ENCODE measurements at regions not wholly inside any gene's neighbourhood (a gene's known extent, or its start where the extent isn't known, plus 50 kb on each side); places are given as distances from the start of the nearest gene placed in this dataset.

- DNase-seq, result no peak
- Histone ChIP-seq H3K9ac (ENCODE audit: low read depth in 2 of 2, low read length in 2 of 2) (no peak overlapping the region), H3K4me1 (no peaks in the 10 kb centered on the region), H3K27ac (no peak overlapping the region), H3K4me3 (no peak overlapping the region), H3K27me3 (no peaks in the 10 kb centered on the region), H3K36me3 (no peaks in the 10 kb centered on the region), H3K9me3 (no peaks in the 10 kb centered on the region)
- TF ChIP-seq, protein P1, sequence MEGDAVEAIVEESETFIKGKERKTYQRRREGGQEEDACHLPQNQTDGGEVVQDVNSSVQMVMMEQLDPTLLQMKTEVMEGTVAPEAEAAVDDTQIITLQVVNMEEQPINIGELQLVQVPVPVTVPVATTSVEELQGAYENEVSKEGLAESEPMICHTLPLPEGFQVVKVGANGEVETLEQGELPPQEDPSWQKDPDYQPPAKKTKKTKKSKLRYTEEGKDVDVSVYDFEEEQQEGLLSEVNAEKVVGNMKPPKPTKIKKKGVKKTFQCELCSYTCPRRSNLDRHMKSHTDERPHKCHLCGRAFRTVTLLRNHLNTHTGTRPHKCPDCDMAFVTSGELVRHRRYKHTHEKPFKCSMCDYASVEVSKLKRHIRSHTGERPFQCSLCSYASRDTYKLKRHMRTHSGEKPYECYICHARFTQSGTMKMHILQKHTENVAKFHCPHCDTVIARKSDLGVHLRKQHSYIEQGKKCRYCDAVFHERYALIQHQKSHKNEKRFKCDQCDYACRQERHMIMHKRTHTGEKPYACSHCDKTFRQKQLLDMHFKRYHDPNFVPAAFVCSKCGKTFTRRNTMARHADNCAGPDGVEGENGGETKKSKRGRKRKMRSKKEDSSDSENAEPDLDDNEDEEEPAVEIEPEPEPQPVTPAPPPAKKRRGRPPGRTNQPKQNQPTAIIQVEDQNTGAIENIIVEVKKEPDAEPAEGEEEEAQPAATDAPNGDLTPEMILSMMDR (IDR thresholded peaks at IDR 0.05), result no peak
- intact Hi-C loops (cut with DNase I), result no loop called here
These were observed 72.7 kb upstream of the KIRREL1 start for GRCh38 chr1:157920748-157921147.

DNA sequence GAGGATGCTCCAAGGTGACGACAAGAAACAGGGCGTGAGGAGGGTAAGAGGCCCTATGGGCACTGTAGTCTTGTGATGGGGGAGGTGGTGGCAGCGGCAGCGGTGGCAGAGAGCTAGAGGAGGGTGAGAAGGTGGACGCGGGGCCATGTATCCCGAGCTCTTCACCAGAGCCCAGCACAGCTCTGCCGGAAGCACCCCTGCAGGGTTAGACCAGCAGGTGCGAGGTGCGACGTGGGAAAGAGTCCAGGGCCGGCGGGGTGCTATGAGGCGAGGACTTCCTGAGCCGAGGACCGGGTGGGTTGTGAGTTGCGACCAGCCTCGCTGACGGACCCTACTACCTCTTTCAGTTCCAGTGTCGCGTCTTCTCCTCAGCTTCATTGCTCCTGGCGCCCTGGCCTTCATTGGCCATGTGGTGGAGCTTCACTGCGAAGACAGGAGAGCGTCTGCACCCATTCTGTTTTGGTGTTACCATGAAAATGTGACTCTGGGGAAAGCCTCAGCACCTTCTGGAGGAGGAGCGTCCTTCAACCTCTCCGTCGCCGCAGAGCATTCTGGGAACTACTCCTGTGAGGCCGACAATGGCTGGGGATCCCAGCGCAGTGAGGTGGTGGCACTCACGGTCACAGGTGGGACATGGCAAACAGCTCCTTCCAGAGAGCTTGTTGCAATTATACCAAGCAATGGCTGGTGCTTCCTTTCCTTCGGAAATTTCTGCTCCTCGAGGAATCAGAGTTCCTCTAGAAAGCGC is 67.9 kb upstream of the KIRREL1 start:
- TF ChIP-seq, protein P1 (IDR thresholded peaks at IDR 0.05), result no peak
- intact Hi-C loops (cut with DNase I), result no loop called here
- no peak overlapping the region for H3K4me3 ChIP-seq
- H3K27ac ChIP-seq, result no peak overlapping the region
- no peaks in the 10 kb centered on the region for H3K4me1 ChIP-seq
- no peaks in the 10 kb centered on the region for H3K9me3 ChIP-seq
- no peaks in the 10 kb centered on the region for H3K27me3 ChIP-seq
- no peak overlapping the region for H3K9ac ChIP-seq (ENCODE audit: low read depth in 2 of 2, low read length in 2 of 2)
- no peak for DNase-seq
- no peaks in the 10 kb centered on the region for H3K36me3 ChIP-seq

- DNase-seq, result no peak
- no peaks in the 10 kb centered on the region for H3K36me3 ChIP-seq
- no peaks in the 10 kb centered on the region for H3K27me3 ChIP-seq
- H3K4me1 ChIP-seq, result no peaks in the 10 kb centered on the region
- no peak overlapping the region for H3K4me3 ChIP-seq
- H3K27ac ChIP-seq, result no peak overlapping the region
- TF ChIP-seq, protein P1 (IDR thresholded peaks at IDR 0.05), result no peak
- H3K9ac ChIP-seq (ENCODE audit: low read depth in 2 of 2, low read length in 2 of 2), result no peak overlapping the region
- intact Hi-C loops (cut with DNase I), result no loop called here
- no peaks in the 10 kb centered on the region for H3K9me3 ChIP-seq
These were observed 61.4 kb upstream of the KIRREL1 start for GRCh38 chr1:157932069-157932468.

DNA sequence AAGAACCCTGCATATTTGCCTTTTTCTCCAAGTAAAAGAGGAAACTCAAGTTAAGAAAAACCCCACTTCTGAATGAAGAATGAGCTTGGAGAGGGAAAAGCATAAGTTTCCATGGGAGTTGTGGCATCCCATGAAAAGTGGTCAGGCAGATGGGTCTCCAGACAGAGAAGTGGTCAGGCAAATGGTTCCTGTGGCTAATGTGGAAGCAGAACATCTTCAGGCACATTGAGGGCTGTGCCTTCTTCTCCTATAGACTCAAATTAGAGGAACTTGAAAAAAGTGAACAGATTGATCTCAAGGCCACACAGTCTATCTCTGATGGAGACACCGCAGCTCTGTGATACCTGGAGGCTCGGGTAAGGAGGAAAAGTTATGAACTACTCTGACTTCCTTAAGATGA is 55.7 kb upstream of the KIRREL1 start:
- no peaks in the 10 kb centered on the region for H3K27me3 ChIP-seq
- H3K27ac ChIP-seq, result no peak overlapping the region
- no peaks in the 10 kb centered on the region for H3K9me3 ChIP-seq
- no peaks in the 10 kb centered on the region for H3K4me1 ChIP-seq
- no peak overlapping the region for H3K4me3 ChIP-seq
- TF ChIP-seq, protein P1 (IDR thresholded peaks at IDR 0.05), result no peak
- intact Hi-C loops (cut with DNase I), result no loop called here
- H3K36me3 ChIP-seq, result no peaks in the 10 kb centered on the region
- no peak overlapping the region for H3K9ac ChIP-seq (ENCODE audit: low read depth in 2 of 2, low read length in 2 of 2)
- DNase-seq, result no peak

DNA sequence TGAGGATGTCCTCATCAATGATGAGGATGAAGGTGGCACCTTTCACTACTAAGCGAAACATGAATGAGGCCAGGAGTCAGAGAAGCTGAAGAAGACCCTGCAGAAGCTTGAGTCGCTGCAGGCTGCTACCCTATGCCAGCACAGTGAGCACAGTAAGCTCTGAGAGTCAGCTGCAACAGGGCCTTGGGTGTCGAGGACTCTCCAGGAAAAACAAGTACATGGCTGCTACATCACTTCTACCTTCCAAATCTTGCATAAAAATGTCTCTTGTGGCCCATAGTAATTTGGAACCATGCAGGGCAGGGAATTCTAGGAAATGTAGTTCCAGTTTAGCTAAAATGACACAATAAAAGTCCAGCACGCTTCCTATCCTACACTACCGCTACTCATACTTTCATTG is 51.5 kb upstream of the KIRREL1 start:
- H3K4me1 ChIP-seq, result no peaks in the 10 kb centered on the region
- no peak overlapping the region for H3K27ac ChIP-seq

More for the DNA sequence above, 51.5 kb upstream of the KIRREL1 start:
- intact Hi-C loops (cut with DNase I), result loop anchor here (10.0 kb wide), 1 partner anchor 167 kb away; the partner anchor contains the start of gene FCRL2
- DNase-seq, result no peak
- Histone ChIP-seq H3K36me3 (no peaks in the 10 kb centered on the region), H3K4me3 (no peak overlapping the region), H3K9ac (ENCODE audit: low read depth in 2 of 2, low read length in 2 of 2) (no peak overlapping the region), H3K27me3 (no peaks in the 10 kb centered on the region), H3K9me3 (no peaks in the 10 kb centered on the region)
- TF ChIP-seq, protein P1 (IDR thresholded peaks at IDR 0.05), result no peak
